Cerebellar nuclear complex (tissue), 1 donor: ENCODE measurements at regions not wholly inside any gene's neighbourhood (a gene's known extent, or its start where the extent isn't known, plus 50 kb on each side); places are given as distances from the start of the nearest gene placed in this dataset.

Experiments used
- DNase-seq, 2 experiments: peaks; one replicate each; lab custom pipeline; 2025; lab: John Stamatoyannopoulos, UW

DNA sequence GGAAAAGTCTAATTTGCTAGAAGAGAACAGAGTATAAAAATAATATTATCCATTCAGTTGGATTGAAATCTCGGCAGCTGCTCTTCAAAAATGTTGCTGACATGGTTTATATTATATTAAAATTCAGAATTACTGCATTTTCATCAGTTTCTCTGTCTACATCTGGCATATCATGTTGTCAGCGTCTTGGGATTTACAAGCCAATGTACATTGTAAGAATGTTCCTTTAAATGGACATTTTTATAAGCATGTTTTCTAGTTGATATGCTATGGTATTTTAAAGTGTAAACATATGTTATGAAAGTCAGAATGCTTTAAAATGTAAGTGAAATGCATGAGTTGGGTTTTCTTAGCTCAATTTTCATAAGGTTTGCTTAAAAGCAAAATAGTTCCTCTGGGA lies 528.1 kb upstream of the CDH8 start:
- no peak for DNase-seq

DNA sequence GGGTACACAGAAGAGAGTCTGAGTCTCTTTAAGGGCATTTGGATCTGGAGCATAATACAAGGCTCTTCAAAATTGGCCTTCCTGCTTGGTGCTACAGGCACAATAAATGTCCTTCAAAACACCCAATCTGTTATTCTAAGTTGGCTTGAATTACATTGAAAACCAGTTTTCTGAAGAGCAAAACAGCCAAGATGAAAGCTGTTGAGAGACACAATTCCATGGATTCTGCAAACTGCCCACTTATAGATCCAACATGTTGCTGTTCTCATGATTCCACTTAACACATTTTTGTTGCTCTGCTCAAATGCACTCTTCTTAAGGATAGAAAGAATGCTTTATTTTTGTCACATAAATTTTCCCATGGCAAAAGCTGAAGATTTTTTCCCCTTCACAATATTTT lies 525.9 kb upstream of the CDH8 start:
- DNase-seq: no peak

DNA sequence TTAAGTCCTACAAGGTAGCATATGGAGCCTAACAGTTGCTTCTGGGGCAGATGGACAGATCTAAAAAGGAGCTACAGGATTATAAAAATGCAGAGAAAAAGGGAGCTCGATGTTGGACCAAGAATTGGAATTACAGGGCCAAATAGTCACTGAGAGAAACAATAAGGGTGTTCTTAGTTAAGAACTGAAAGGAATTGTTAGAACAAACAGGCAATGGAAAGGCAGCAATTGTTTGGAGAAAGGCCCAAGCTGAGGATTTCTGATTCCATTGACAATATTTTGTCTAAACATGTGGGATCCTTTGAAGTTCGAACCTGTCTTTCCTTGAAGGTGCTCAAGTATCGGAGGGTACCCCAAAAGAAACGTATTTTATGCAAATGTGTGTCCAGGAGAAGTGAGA lies 513.6 kb upstream of the CDH8 start:
- no peak for DNase-seq

DNA sequence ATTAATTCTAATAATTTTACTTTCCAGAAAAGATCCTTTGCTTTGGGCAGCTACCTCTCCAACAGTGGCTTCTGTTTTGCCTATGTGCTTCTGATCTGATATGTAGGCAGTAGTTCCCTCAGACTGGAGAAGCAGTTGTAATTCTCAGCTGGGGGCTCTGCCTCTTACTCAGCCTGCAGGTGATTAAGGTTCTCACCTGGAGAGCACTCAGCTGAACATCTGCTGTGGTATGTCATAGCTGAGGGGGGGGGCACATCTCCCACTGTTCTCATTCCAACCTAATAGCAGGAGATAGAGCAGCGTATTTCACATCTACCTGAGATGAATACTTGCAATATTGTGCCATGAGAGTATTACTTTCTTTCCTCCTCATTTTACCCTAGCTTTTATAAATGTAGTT lies 511.9 kb upstream of the CDH8 start:
- no peak for DNase-seq

DNA sequence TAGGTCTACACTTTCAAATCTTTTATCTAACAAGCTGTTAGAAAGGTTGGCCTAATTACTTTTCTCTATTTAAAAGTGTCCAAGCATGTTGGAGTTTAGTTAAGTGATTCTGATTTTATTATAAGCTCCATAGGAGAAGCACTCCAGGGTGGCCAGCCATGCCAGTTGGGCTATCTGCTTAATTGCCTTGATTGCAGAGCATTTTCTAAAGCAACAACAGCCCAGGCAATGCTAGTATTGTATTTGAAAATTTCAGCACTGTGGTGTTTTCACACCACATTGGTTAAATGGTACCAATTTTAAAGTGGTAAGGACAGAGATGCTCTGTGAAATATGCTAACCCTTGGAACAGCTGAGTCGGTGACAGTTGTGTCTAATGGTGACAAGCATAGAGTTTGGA lies 510.5 kb upstream of the CDH8 start:
- DNase-seq: no peak

DNA sequence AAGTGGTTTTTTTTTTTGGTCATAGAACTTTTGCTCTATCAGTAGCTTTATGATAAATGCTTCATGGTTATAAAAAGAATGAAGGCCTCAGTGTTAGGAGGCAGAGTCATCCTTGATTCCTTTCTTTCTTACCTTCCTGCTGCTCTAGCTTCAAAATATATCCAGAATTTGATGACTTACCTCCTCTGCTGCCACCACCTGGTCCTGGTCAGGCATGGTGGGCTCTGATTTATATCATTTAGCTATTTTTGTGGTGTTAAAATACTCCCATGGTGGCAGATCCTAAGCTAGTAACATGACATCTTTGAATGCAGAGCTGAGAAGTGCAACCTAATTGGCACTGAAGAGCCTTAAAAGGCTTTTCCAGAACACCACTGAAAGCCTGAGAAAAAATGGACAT lies 508.8 kb upstream of the CDH8 start:
- no peak for DNase-seq

DNA sequence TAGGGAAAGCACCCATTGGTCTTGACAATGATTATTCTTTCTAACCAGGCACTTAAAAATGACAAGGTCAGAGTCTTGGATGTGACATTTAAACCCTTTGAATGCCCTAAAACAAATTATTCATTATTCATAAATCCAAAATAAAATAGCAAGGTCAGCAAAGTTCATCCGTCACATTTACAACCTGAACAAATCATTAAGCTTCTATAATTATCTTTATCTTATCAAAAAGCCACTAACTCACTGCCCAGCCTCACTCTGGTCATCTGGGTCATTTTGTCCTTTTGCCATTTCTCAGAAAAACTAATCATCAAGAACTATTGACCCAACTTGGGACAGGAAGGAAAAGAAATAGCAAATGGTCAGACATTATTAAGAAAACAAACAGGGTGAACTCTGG lies 507.3 kb upstream of the CDH8 start:
- no peak for DNase-seq

DNA sequence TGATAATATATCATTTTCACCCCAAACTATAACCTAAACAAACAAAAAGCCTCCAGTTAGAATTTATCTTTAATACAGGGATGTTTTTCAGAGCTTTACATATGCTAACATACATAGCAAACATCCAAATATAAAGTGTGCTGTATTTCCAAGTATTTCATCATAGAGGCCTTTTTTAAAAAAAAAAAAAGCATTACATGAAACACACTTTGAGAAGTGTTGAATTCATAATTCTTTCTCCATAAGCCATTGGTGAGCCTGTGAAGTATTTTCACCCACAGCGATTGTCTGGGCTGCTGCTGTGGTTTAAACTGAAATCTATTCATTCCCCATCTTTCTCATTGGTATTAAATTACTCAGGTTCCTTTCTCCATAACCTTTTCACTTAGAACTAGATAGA lies 503.4 kb upstream of the CDH8 start:
- DNase-seq: no peak

DNA sequence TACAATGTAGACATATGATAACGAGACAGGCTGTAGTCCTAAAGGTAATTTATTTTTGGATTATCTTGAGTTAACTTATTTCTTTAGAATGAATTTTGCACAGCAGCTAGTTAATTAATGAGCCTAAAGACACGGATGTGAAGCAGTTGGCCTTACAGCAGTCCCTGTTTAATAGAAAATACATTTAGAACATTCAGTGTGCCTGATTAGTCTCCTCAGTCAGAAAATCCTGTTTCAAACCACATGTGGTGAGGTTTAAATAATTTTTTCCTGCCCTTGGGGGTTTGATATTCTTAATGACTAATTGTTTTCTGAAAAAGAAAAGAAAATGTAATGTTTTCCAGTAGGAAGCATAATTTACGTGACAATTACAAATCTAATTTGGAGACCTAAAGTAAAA lies 494.2 kb upstream of the CDH8 start:
- DNase-seq: no peak

DNA sequence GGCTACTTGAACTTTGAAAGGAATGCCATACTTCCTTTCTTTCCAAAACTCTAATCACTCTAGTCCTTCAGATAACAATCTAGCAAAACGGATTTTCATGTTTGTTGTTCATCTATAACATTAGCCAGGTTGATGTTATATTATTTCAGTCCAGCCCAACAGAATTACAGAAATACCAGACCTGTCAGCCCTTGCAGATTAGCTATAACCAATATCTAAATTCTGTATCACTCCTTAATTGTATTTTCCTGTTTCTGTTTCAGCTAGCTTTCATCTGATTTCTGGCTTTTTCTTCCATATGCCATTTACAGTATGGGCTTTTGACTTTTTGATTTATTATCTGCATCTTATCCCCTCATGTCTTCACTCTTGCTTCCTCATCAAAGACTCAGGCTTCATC lies 479.8 kb upstream of the CDH8 start:
- DNase-seq: no peak

DNA sequence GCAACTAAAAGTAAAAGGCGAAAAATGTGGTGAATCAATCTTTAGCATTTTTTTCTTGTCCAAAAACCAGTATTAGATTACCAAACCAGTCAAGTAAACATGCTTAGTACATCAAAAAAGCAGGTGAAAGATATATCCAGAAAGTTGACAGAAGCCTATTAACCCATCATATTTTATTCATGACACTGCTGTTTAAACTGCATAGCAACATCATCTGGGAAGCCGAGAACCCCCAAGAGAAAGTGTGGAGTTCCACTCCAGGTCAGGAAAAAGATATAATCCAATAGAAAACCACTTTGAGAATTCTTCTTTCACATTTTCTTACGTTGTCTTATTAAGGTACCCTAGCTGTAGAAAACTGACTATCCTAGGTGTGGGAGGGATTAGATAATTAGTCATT lies 466.8 kb upstream of the CDH8 start:
- DNase-seq: no peak

DNA sequence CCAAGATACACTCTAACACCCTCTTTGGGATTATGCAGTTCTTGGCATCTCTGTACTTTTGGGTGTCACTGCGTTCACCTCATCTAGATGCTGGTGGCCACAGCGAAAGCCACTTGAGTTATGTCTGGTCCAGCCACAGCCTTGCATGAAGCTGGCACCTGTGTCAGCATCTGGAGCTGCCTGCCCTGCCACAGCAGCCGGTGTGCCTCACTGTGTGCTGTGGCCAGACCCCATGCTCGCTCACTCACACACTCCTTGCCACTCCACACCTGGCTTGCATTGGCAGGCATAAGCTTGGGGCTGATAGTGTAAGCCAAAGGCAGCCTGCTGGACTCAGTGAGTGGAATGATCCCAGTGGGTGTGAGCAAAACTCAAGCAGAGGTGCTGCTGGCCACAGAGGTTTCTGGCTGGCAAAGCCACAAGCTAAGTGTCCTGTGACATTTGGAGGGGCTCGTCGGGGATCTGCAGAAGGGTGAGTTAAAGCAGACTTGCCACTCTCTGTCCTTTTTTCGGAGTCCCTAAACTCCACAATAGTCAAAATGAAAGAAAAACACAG lies 442.7 kb upstream of the CDH8 start:
- no peak for DNase-seq

DNA sequence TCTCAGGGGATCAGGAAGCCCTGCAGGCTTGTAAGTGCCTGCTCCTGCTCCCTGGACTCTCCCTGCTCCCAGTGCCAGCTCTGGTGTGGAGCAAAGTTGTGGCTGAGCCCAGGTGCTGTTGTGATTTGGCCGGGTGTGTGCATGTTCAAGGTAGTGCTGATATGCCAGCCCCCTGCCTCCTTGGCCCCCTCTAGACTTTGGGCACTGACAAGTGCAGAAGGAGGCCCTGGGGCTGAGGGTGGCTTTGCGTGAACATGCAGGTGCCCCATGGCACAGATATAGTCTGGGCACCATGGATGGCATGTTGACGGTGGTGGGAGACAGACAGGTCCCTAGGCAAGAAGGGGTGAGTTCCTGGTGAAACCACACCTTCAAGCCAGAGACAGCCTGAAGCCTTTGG lies 441.6 kb upstream of the CDH8 start:
- DNase-seq: no peak

DNA sequence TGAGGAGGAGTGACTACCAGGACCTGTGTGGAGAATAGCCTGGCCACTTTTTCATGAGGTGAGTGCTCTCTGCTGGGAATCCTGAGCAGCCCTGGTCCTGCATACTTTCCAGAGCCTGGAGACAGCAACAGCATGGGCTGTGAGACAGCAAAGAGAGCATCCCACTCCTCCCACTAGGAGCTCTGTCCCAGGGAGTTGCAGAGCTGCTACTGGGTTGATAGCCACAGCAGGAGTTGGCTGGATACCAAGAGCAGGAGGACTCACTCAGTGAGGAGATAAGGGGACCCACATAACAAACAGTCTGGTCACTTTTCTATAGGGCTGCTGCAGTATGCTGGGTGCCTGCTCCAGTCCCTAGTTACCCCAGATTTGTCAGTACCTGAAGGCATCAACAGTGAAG lies 439.3 kb upstream of the CDH8 start:
- no peak for DNase-seq

DNA sequence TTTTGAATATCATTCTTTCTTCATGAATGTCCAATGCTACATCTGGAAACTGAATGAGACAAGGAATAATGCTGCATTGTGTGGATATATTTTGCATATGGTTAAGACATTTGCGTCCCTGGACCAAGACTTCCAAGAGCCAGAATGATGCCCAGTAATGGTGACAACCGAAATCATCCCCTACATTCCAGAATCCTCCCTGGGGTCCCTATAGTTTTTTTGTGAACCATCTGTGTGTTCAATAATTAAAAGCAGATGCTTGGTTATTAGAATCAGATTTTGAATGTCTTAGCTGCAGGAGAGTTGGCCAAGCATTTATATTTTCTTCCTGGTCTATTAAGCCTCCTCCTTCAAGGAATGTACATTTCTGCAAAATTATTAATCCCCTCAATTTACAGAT lies 426.7 kb upstream of the CDH8 start:
- DNase-seq: no peak

DNA sequence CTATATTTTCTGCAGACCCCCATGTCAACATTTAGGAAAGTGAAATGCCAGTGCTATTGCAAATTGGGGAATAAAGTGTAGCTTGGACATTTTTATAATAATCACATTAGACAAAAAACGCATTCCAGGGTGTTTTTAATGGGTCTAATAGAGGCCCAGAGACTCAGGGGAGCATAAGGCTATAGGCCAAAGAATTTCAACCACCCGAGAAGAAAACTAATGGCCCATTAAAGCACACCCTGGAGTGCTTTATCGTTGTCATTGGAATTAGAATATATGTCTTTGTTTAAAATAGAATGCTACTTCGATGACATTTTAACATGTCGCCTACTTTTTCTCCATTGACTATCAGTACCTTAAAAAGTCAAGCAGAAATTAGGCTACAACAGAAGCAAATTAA lies 414.1 kb upstream of the CDH8 start:
- no peak for DNase-seq

DNA sequence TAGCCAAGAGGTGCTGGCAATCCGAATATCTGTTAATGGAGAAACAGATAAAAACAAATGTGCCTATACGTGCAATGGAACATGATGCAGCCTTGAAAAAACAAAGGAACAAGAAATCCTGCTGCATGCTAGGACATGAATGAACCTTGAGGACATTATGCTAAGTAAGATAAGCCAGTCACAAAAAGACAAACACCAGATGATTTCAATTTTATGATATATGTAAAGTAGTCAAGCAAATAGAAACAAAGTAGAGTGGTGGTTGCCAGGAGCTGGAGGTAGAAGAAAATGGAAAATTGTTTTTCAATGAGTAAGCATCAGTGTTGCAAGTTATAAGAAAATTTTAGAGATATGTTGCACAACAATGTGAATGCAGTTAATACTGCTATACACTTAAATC lies 409.7 kb upstream of the CDH8 start:
- DNase-seq: no peak

DNA sequence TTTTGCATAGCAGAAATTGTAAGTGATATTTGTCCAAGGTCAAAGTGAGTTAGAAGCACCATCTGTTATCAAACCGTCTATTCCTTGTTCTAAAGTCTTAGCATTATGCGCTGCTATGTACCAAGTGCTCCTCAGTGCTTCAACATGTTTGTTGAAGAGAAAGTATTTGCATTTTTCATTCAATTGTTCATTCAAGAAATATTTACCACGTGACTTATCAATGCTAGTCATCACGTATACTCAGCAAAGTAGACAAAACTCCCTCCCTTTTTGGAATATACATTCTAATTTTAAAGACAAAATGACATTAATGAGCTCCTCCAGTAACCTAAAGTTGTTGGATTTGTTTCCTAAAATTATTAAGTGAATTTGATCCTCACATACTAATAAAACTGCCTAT lies 388.0 kb upstream of the CDH8 start:
- DNase-seq: no peak

DNA sequence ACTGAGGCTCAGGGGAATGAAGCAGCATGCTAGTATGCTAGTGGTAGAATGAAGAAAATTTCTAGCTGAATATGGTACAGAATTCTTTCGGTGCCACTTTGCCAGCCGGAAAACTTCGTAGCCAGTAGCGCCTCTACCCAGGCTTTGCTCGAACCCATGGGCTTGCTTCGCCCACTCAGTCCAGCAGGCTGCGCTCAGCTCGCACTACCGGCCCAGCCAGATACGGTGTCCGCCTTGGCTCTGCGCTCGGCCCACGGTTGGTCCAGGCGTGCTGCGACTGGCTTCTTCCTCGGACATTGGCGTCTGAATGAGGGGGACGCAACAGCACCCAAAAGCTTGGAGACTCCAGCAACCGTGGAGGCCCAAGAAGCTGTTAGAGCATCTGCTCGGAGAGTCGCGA lies 372.5 kb upstream of the CDH8 start:
- no peak for DNase-seq

DNA sequence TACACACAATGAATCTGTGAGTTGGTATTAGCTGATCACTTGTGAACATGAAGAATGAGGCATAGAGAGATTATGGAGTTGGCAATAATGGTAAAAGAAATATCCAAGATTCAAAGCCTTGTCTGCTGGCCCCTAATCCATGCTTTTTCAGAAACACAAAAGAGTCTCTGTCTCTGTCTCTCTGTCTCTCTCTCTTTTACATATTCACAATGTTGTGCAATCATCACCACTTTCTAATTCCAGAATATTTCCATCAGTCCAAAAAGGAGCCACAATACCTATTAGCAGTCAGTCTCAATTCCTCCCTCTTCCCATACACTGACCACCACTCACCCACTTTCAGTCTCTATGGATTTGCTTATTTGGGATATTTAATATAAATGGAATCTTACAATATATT lies 370.1 kb upstream of the CDH8 start:
- no peak for DNase-seq

DNA sequence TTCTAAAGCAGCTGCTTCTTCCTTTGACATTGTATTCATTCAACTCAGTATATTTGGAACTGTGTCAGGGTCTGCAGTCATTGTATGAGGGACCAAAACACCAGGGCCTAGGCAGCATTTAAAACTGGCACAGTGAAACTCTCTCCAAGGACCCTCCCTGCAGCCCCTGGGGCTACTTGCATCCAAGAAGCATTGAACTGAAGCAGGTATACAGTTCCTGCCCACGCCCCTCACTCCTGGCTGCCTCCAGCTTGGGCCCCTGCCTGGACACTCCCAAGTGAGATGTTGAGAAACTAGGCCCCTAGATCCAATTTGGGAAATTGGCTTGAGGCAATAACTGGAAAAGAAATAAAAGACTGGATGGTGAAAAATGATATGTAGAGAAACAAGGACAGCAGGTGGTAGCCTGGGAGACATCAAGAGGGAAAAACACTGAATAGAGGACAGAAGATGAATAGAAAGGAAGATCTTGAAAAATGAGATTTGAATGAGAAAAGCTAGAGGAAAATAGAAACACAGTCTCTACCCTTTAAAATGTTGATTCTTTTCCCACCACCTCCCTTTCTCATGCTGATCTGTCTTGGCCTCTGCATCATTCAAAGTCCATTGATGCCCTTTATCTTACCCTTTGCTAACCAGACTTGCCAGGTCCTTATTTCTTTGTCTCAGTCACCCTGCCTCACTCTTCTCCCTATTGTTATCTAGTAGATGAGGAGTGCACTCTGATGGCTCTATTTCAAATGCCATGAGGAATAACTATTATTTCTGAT lies 368.8 kb upstream of the CDH8 start:
- DNase-seq: no peak

DNA sequence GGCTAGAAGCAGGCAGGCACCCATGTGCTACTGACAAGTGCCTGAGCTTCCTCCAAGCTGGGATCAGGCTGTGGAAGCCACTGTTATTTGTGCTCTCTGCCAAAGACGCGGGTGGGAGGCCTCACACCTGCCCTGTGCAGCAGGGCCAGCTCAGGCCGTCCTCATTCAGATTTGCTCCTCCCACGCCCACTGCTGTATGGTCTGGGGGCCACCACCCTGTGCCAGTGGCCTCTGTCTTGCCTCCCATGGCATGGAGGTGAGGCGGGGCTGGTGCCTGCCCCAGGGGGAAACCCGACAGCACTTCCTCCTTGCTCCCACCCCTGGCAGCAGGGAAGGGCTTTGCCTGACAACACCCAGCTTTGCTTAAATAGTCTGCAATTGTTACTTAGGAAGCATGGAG lies 356.5 kb upstream of the CDH8 start:
- DNase-seq: no peak

DNA sequence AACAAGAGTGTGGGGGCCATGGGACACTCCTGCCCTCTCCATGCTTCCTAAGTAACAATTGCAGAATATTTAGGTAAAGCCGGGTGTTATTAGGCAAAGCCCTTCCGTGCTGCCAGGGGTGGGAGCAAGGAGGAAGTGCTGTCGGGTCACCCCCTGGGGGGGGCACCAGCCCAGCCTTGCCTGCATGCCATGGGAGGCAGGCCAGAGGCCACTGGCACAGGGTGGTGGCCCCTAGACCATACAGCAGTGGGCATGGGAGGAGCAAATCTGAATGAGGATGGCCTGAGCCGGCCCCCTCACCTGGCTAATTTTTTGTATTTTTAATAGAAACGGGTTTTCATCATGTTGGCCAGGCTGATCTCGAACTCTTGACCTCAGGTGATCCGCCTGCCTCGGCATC lies 355.7 kb upstream of the CDH8 start:
- no peak for DNase-seq

DNA sequence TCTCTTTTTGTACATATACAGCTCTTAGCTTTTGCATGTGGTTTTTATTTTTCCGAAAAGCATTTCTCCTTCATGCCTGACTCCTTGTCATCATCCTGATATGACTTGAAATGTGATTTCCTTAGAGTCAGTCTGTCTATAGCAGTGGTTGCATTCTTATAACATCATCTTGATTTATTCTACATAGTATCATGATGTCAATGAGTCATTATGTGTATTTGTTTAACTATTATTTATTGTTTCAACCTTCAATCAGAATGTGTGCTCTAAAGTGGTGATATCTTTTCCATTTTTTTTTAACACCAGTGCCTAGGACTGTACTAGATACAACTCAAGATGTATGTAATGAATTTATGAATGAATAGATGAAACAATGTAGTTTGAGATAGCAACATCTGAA lies 354.9 kb upstream of the CDH8 start:
- no peak for DNase-seq
